HUES6 (cell line): ENCODE measurements at regions not wholly inside any gene's neighbourhood (a gene's known extent, or its start where the extent isn't known, plus 50 kb on each side); places are given as distances from the start of the nearest gene placed in this dataset.

Experiments
- H3K27ac ChIP-seq: 2 replicates; pipeline ENCODE4 v1.7.0; 2013; ENCODE audit warnings: low read depth, mild to moderate bottlenecking, low read length, inconsistent platforms
- H3K27me3 ChIP-seq: 2 replicates; pipeline ENCODE4 v1.6.1; 2013; ENCODE audit warnings: low read length; ENCODE audit not compliant: control insufficient read depth, insufficient read depth
- H3K36me3 ChIP-seq: 2 replicates; pipeline ENCODE4 v1.6.1; 2013; ENCODE audit warnings: low read length; ENCODE audit not compliant: control insufficient read depth, insufficient read depth
- H3K4me1 ChIP-seq: 2 replicates; pipeline ENCODE4 v1.6.1; 2013; ENCODE audit warnings: low read length; ENCODE audit not compliant: control insufficient read depth, insufficient read depth
- H3K4me3 ChIP-seq: 2 replicates; pipeline ENCODE4 v1.5.1; 2013; ENCODE audit warnings: low read depth, low read length
- H3K9ac ChIP-seq: one replicate; pipeline ENCODE4 v1.6.1; 2013; ENCODE audit warnings: mild to moderate bottlenecking, low read length
- H3K9me3 ChIP-seq: 2 replicates; pipeline ENCODE4 v1.6.1; 2013; ENCODE audit warnings: low read depth, low read length; ENCODE audit not compliant: control insufficient read depth, insufficient read depth

DNA sequence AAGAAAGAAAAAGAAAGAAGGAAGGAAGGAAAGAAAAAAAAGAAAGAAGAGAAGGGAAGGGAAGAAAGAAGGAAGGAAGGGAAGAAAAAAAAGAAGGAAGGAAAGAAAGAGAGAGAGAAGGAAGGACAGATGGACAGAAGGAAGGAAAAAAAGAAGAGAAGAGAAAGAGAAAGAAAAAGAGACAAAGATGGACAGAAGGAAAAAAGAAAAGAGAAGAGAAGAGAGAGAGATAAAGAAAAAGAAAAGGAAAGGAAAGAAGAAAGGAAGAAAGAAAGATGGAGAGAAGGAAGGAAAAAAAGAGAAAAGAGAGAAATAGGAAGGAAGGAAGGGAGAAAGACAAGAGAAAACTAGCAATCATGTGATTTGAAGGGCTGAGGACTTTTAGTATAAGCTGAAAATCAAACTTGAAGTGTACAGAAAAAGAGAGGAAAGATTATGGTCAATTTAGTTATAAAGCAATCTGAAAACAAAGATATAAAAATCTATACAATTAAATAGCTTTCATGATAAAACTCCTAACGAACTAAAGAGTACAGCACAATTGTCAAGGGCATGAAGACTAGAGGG is 115.3 kb downstream of the LTN1 start:
- Histone ChIP-seq H3K36me3 (peaks cover 70% of the 10 kb centered on the region), H3K4me3 (no peak overlapping the region), H3K27ac (no peak overlapping the region), H3K9me3 (no peaks in the 10 kb centered on the region), H3K9ac (no peak overlapping the region), H3K4me1 (no peaks in the 10 kb centered on the region), H3K27me3 (no peaks in the 10 kb centered on the region)

DNA sequence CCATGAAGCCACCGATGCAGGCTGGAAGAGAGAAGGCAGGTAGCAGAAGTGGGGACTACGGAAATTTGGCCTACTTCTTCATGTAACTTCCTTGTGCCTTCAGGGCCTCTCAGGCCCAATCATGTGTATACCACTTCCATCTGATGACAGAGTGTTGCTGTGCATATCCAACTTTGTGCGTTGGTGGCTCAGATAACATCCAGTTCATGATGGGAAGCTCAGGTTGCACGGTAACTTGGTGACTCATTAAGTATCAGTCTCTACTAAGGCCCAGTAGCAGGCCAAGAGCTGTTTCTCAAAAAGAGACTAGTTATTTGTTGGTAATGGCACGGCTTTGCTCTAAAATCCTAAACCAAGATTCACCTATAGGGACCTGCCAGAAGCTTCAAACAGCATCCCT is 117.6 kb downstream of the LTN1 start:
- no peak overlapping the region for H3K9ac ChIP-seq
- H3K27me3 ChIP-seq, result no peaks in the 10 kb centered on the region
- H3K4me1 ChIP-seq, result no peaks in the 10 kb centered on the region
- no peak overlapping the region for H3K27ac ChIP-seq
- no peak overlapping the region for H3K4me3 ChIP-seq
- H3K9me3 ChIP-seq, result no peaks in the 10 kb centered on the region
- H3K36me3 ChIP-seq, result peaks cover 70% of the 10 kb centered on the region

- Histone ChIP-seq H3K4me3 (no peak overlapping the region), H3K9ac (no peak overlapping the region), H3K4me1 (no peaks in the 10 kb centered on the region), H3K36me3 (peaks cover 64% of the 10 kb centered on the region), H3K27ac (no peak overlapping the region), H3K27me3 (no peaks in the 10 kb centered on the region), H3K9me3 (no peaks in the 10 kb centered on the region)
Measured at GRCh38 chr21:28872218-28872617, 120.5 kb downstream of the LTN1 start.

GRCh38 chr21:28871388-28872010 is 121.2 kb downstream of the LTN1 start:
- Histone ChIP-seq H3K9ac (no peak overlapping the region), H3K4me3 (no peak overlapping the region), H3K36me3 (peaks cover 62% of the 10 kb centered on the region), H3K9me3 (no peaks in the 10 kb centered on the region), H3K27ac (no peak overlapping the region), H3K4me1 (no peaks in the 10 kb centered on the region), H3K27me3 (no peaks in the 10 kb centered on the region)

- no peak overlapping the region for H3K9ac ChIP-seq
- no peaks in the 10 kb centered on the region for H3K27me3 ChIP-seq
- peaks cover 25% of the 10 kb centered on the region for H3K36me3 ChIP-seq
- no peak overlapping the region for H3K4me3 ChIP-seq
- H3K9me3 ChIP-seq, result no peaks in the 10 kb centered on the region
- no peak overlapping the region for H3K27ac ChIP-seq
- no peaks in the 10 kb centered on the region for H3K4me1 ChIP-seq
Measured at GRCh38 chr21:28867401-28867800, 125.3 kb downstream of the LTN1 start.

DNA sequence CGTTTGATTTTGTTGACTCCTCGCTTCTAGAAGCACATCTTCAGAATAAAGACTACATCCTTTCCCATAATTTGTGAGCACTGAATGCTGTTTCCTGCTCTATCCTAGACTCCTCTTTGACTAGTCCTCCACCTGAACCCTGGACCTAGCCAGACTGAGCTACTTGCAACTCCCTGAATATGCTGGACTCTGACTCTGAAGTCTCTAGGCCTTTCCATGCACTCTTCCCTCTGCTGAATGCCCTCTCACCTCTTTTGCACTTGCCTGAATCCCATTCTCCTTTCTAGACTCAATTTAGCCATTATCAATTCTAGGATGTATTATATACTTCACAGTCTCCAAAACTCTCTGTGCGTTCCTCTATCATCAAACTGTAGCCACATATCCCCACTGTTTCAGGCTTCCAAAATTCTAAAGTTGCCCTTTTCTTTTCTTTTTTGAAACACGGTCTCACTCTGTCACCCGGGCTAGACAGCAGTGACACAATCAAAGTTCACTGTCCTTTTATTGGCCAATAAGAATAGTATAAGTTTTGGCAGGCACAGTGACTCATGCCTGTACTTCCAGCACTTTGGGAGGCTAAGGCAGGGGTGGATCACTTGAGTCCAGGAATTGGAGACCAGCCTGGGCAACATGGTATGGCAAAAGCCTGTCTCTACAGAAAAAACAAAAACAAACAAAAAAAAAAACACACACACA is 127.0 kb downstream of the LTN1 start:
- no peaks in the 10 kb centered on the region for H3K4me1 ChIP-seq
- no peak overlapping the region for H3K9ac ChIP-seq
- no peaks in the 10 kb centered on the region for H3K9me3 ChIP-seq
- H3K4me3 ChIP-seq, result no peak overlapping the region
- no peak overlapping the region for H3K27ac ChIP-seq
- H3K36me3 ChIP-seq, result peaks cover 13% of the 10 kb centered on the region
- no peaks in the 10 kb centered on the region for H3K27me3 ChIP-seq

DNA sequence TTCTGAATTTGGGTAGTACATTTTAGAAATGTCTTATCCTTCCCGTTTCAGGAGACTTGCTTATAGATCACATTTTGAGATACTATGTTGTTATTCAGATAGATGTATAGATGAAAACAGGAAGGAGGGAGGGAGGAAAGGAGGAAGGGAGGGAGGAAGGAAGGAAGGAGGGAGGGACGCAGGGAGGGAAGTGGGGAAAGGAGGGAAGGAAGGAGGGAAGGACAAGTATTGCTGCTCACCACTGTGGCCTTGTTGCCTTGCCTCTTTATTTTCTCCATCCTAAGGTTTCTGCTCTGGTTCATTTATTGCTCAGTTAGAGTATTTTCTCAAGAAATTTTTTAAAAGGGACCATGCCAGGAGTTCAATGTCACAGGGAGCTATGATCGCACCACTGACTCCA is 134.3 kb downstream of the LTN1 start:
- Histone ChIP-seq H3K27me3 (no peaks in the 10 kb centered on the region), H3K27ac (no peak overlapping the region), H3K9ac (no peak overlapping the region), H3K9me3 (no peaks in the 10 kb centered on the region), H3K4me3 (no peak overlapping the region), H3K36me3 (no peaks in the 10 kb centered on the region), H3K4me1 (0 out of 2 replicates have a peak, but pooled peaks cover 5% of the 10 kb centered on the region)

DNA sequence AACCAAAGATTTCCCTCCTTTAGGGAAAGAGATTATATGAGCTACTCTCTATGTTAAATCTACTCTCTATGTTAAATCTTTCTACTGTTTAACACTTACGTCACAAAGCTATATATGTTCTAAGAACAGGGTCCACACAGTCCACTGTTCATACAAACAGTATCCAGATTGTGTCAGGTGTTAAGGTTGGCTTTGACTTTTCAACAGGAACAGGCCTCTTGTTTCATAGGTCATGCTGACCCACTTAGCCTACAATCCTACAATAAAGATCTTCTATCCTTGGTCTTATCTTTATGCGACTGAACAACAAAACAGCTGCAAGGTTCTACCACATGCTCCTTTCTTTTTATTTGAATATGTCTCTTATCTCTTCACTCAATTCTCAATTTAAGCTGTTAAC is 134.9 kb downstream of the LTN1 start:
- Histone ChIP-seq H3K27ac (no peak overlapping the region), H3K9ac (no peak overlapping the region), H3K27me3 (no peaks in the 10 kb centered on the region), H3K4me3 (no peak overlapping the region), H3K9me3 (no peaks in the 10 kb centered on the region), H3K36me3 (no peaks in the 10 kb centered on the region), H3K4me1 (0 out of 2 replicates have a peak, but pooled peaks cover 5% of the 10 kb centered on the region)

DNA sequence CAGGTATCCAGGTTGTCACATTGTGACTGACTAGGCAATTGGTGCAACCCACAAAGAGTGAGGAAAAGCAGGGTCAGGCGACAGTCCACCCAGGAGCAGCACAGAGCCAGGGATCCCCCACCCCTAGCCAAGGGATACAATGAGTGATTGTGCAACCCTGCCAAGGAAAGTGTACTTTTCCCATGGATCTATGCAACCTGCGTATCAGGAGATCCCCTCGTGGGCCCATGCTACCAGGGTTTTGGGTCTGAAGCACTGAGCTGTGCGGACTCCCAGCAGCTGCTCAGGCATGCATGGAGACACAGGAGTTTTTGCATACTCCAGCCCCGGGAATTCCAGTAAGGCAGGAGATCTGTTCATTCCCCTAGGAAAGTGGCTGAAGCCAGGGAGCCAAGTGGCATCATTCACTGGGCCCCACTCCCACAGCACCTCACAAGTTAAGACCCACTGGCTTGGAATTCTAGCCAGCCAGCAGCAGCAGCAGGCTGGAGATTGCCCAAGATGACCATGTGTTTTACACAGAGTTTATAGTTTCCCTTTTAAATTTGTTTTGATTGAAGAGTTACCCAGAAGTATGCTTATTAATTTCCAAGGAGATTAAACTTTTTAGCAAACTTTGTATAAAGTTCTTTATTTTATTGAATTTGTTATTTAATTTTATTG is 136.0 kb downstream of the LTN1 start:
- H3K27me3 ChIP-seq, result no peaks in the 10 kb centered on the region
- H3K36me3 ChIP-seq, result no peaks in the 10 kb centered on the region
- H3K4me3 ChIP-seq, result no peak overlapping the region
- no peak overlapping the region for H3K27ac ChIP-seq
- no peak overlapping the region for H3K9ac ChIP-seq
- H3K4me1 ChIP-seq, result 0 out of 2 replicates have a peak, but pooled peaks cover 5% of the 10 kb centered on the region
- H3K9me3 ChIP-seq, result no peaks in the 10 kb centered on the region

GRCh38 chr21:28852706-28853105 is 140.0 kb downstream of the LTN1 start:
- Histone ChIP-seq H3K4me1 (0 out of 2 replicates have a peak, but pooled peaks cover 5% of the 10 kb centered on the region), H3K36me3 (no peaks in the 10 kb centered on the region), H3K4me3 (no peak overlapping the region)

GRCh38 chr21:28851645-28852044 is 141.0 kb downstream of the LTN1 start:
- H3K27ac ChIP-seq, result no peak overlapping the region
- H3K27me3 ChIP-seq, result no peaks in the 10 kb centered on the region
- H3K4me1 ChIP-seq, result 0 out of 2 replicates have a peak, but pooled peaks cover 2% of the 10 kb centered on the region
- no peaks in the 10 kb centered on the region for H3K9me3 ChIP-seq
- no peak overlapping the region for H3K9ac ChIP-seq
- no peaks in the 10 kb centered on the region for H3K36me3 ChIP-seq
- no peak overlapping the region for H3K4me3 ChIP-seq

More at GRCh38 chr21:28852706-28853105, 140.0 kb downstream of the LTN1 start:
- no peaks in the 10 kb centered on the region for H3K9me3 ChIP-seq
- no peak overlapping the region for H3K27ac ChIP-seq
- H3K27me3 ChIP-seq, result no peaks in the 10 kb centered on the region
- no peak overlapping the region for H3K9ac ChIP-seq
